HG03432 (cell line): ENCODE measurements at regions not wholly inside any gene's neighbourhood (a gene's known extent, or its start where the extent isn't known, plus 50 kb on each side); places are given as distances from the start of the nearest gene placed in this dataset.
"Not testable (repeated sequence)": the region's sequence is repeated elsewhere in the genome, so short reads cannot be mapped to it uniquely, and the experiment has no call there.

Experiments used
- ATAC-seq: cut with Tn5 transposase; IDR thresholded peaks from one replicate; pipeline ENCODE4 v1.9.1; 2021; ENCODE audit warnings: mild to moderate bottlenecking, moderate library complexity; ENCODE audit not compliant: unreplicated experiment

- not testable (repeated sequence) for ATAC-seq
These were observed 105.3 kb upstream of the PZP start for GRCh38 chr12:9313479-9313878.

GRCh38 chr12:9312406-9313392 is 104.5 kb upstream of the PZP start:
- not testable (repeated sequence) for ATAC-seq

GRCh38 chr12:9311454-9311853 is 103.3 kb upstream of the PZP start:
- not testable (repeated sequence) for ATAC-seq

DNA sequence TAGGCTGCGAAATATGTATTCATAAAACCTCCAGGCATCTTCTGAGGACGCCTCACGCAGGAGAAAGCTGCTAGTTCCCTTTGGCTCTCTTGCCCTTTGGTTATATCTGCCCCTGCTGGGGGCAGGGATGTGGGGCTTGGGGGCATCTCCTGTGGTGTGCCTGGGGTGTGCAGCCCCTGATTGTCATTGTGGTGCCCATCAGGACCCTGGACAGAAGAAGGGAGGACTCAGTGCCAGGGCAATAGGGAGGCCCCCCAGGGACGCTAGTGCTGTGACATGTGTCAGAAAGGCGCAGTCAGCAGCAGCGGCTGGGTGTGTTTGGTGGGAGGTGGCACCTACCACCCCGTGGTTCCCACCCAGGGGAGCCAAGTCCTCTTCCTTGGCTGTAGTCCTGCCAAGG is 102.5 kb upstream of the PZP start:
- ATAC-seq: not testable (repeated sequence)

GRCh38 chr12:9309749-9310148 is 101.6 kb upstream of the PZP start:
- ATAC-seq: not testable (repeated sequence)

DNA sequence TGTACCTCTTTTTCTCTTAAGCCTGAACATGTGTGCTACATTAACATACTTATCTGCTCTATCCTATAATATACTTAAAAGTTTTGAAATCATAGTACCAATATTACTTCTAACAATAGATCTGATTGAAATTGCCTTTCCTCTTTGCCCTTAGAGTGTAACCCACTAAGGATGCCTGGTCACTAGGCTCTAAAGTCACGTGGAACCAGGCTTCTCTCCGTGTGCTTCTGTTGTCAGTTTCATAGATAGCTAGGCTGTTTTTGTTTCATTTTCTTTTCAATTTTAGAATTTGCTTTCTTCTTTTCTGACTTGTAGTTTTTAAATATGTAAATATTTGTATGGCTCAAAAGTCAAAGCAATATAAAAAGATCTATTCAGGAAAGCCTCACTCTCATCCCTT is 100.5 kb upstream of the PZP start:
- not testable (repeated sequence) for ATAC-seq

DNA sequence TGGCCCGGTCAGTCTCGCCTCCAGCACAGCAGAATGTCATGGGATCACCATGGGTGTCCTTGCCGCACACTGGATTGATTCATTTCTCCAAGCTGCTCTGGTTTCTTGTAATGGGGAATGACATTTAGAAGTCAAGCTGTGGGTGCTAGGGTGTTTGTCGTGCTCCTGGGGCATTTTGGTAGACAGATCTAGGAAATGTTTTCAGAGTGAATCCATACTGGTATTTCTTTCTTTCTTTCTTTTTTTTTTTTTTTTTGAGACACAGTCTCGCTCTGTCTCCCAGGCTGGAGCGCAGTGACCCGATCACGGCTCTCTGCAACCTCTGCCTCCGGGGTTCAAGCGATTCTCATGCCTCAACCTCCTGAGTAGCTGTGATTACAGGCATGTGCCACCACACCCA is 100.0 kb upstream of the PZP start:
- not testable (repeated sequence) for ATAC-seq

DNA sequence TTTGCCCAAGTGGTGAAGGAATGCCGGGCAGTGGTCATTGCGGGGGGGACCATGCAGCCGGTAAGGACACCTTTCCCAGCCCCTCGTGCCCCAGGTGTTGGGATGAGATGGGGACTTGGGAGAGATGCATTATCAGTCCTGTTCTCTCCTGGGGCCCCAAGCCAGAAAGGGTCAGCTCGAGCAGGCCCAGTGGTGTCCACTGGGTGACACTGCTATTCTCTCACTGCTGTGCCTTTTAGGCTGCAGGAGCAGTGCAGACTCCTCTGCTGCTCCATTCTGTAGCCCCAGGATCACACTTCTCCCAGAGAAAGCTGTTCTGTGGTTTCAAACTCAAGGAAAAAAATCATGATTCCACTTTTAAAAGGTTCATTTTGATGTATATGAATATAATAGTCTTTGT is 99.1 kb upstream of the PZP start:
- not testable (repeated sequence) for ATAC-seq

- not testable (repeated sequence) for ATAC-seq
These were observed 97.8 kb upstream of the PZP start for GRCh38 chr12:9306004-9306403.

DNA sequence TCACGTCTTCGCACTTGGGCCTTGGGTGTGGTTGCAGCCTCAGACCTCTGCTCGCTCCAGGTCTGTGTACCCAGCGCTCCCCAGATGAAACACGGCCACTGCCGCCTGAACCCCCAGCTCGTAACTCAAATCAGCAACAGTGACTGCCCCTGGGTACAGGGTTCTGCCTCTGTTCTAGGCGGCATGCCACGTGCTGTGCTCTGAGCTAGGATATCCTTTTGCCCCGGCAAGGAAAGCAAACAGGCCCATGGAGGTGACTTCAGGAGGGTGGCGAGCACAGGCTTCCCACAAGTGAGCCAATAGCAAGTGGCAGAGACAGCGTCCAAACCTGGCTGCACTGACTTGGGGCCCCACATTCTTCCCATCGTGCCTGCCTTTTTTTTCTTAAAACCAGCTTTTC is 96.3 kb upstream of the PZP start:
- not testable (repeated sequence) for ATAC-seq

DNA sequence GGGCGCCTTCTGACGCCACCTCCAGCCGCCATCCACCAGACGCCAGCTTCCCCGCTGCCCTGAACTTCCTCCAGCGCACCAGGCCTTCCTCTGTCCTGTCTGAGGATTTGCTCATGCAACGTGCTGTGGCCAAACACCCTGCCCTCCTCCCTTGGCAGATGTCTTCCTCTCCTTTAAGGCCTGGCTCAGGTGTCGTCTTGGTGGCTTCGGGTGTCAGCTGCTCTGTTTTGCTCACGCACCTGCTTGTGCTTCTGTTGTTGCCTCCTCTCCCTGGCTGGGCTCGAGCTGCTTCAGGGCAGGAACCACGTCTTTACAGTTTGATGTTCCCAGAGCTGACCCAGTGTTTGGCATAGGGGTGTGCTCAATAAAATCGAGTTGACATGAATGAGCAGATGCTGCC is 87.7 kb upstream of the PZP start:
- not testable (repeated sequence) for ATAC-seq

- not testable (repeated sequence) for ATAC-seq
These were observed 86.0 kb upstream of the PZP start for GRCh38 chr12:9294072-9294620.

DNA sequence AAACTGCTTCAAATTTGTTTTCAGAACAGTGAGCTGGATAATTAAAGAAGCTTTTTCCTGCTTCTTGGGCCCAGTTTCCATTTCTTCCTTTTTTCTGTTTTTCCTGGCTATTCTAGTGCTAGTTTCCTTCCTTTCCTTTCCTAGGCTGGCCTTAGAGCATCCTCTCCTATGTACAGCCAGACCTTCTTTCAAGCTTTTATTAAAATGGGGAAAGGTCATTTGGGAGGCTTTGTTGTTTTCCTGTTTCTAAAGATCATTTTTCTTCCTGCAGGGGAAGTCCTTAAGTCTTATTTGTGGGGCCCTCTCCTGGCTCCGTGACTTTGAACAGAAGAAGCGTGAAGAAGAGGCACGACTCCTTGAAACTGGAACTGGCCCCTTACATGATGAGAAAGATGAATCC is 85.2 kb upstream of the PZP start:
- not testable (repeated sequence) for ATAC-seq

- ATAC-seq: not testable (repeated sequence)
These were observed 81.8 kb upstream of the PZP start for GRCh38 chr12:9289984-9290383.

DNA sequence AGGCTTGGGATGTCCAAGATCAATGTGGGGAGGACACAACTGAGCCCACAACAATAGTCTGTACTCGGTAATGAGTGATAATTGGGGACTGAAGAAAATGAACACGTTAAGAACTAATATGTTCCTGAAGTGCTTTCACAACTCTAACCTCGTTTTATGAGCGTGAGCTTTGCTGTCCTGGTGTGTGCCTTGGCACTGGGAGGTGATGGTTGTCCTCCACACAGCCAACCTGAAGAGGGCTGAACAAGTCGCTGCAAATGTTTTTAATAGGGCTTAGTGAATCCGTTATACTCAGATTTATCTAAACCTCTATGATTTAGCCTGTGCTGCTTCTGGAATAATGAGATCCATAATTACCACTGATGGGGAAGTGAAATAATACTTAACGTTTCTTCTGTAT is 76.5 kb upstream of the PZP start:
- ATAC-seq: peak; percentile 19

- peak; percentile 41 for ATAC-seq
These were observed 76.0 kb upstream of the PZP start for GRCh38 chr12:9284197-9284596.

DNA sequence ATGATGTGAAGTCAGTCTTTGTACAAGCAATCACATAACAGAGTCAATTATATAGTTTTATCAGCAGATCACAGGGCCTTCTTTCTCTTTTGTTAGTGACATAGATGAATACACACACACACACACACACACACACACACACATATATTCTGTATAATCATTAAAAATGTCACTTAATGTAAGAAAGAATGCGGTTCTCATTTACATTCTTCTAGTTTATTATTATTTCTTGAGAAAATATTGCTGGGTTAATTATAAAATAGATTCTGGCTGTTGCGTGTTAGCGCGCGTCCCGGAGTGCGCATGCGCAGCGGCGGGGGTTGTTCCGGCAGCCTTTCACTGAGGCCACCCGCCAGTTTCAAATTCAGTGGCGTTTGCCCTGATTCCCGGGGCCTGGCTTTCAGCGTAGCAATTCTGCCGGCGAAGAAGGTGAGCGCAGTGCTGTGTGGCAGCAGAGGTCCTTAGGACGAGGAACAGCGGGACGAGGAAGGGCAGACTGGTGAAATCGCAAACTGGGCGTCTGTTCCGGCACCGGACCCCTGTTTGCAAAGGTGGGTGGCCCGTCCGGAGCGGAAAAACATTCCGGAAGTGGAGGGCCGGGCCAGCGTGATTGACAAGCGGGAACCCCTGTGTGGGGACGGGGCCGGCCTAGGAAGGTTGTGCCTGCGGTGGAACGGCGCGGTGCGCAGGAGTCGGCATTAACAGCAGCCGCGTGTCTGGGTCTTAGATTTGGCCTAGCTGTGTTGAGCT is 75.3 kb upstream of the PZP start:
- ATAC-seq: peak; percentile 91

DNA sequence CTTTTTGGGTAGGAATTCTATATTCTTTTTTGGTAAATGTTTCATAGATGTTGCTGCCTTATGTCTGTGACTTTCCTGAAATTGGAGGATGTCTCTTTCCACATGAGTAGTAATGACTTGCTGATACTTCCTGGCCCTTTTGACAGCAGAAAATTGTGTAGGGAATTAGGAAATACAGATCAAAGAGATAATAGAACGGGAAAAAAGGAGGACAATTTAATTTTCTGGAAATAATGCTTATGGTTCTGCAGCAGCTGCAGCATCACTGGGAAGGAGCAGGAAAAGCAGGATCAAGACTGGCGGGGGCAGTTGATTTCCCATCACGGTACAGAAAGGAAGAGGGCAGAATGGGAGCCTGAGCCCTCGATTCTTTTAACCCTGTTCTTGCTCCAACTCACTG is 68.8 kb upstream of the PZP start:
- no peak for ATAC-seq

- no peak for ATAC-seq
These were observed 65.1 kb upstream of the PZP start for GRCh38 chr12:9273276-9273675.

- no peak for ATAC-seq
These were observed 63.7 kb upstream of the PZP start for GRCh38 chr12:9271875-9272274.

- ATAC-seq: no peak
These were observed 56.4 kb upstream of the PZP start for GRCh38 chr12:9264546-9264945.
